Mesothelial cell of epicardium (in vitro differentiated cells): ENCODE measurements at regions not wholly inside any gene's neighbourhood (a gene's known extent, or its start where the extent isn't known, plus 50 kb on each side); places are given as distances from the start of the nearest gene placed in this dataset.
"Not testable (repeated sequence)": the region's sequence is repeated elsewhere in the genome, so short reads cannot be mapped to it uniquely, and the experiment has no call there.

ENCODE experiments used
- DNase-seq, 2 experiments: peaks; one replicate each; pipeline ENCODE4 v3.0.0; 2021; ENCODE audit warnings: low spot score in 2 of 2; ENCODE audit not compliant: unreplicated experiment in 2 of 2
- H3K27ac Mint-ChIP-seq: 2 replicates; pipeline ENCODE4 v1.8.0; 2021; ENCODE audit warnings: mixed read lengths
- H3K27me3 Mint-ChIP-seq: 2 replicates; pipeline ENCODE4 v1.8.0; 2021; ENCODE audit warnings: low read depth, mixed read lengths
- H3K36me3 Mint-ChIP-seq: 2 replicates; pipeline ENCODE4 v1.8.0; 2021; ENCODE audit warnings: mixed read lengths
- H3K4me1 Mint-ChIP-seq: 2 replicates; pipeline ENCODE4 v1.8.0; 2021; ENCODE audit warnings: mixed read lengths
- H3K4me3 Mint-ChIP-seq: 2 replicates; pipeline ENCODE4 v1.8.0; 2021; ENCODE audit warnings: mild to moderate bottlenecking, moderate library complexity, mixed read lengths
- H3K9me3 Mint-ChIP-seq: 2 replicates; pipeline ENCODE4 v1.8.0; 2021; ENCODE audit warnings: mixed read lengths
- CTCF ChIP-seq: fragments of 200-600 bp; sonication (generic); IDR thresholded peaks from one replicate; pipeline ENCODE4 v1.5.0; 2021; ENCODE audit warnings: antibody characterized with exemption; ENCODE audit not compliant: unreplicated experiment

- H3K9me3 Mint-ChIP-seq: peaks cover 17% of the 10 kb centered on the region
- no peaks in the 10 kb centered on the region for H3K4me1 Mint-ChIP-seq
These were observed 1894.9 kb upstream of the LRRTM1 start for GRCh38 chr2:82199493-82199852.

GRCh38 chr2:82198809-82199492, 1894.4 kb upstream of the LRRTM1 start:
- peaks cover 15% of the 10 kb centered on the region for H3K9me3 Mint-ChIP-seq
- H3K36me3 Mint-ChIP-seq: no peaks in the 10 kb centered on the region
- DNase-seq: no peak
- no peak overlapping the region for H3K4me3 Mint-ChIP-seq
- H3K4me1 Mint-ChIP-seq: no peaks in the 10 kb centered on the region
- TF ChIP-seq CTCF: no peak
- H3K27ac Mint-ChIP-seq: no peak overlapping the region
- H3K27me3 Mint-ChIP-seq: no peaks in the 10 kb centered on the region

More at GRCh38 chr2:82199493-82199852, 1894.9 kb upstream of the LRRTM1 start:
- no peak overlapping the region for H3K27ac Mint-ChIP-seq
- no peak overlapping the region for H3K4me3 Mint-ChIP-seq
- no peaks in the 10 kb centered on the region for H3K36me3 Mint-ChIP-seq
- no peak for DNase-seq
- H3K27me3 Mint-ChIP-seq: no peaks in the 10 kb centered on the region
- no peak for TF ChIP-seq CTCF

- Mint-ChIP-seq H3K9me3 (no peaks in the 10 kb centered on the region), H3K4me1 (no peaks in the 10 kb centered on the region), H3K27ac (no peak overlapping the region), H3K27me3 (no peaks in the 10 kb centered on the region), H3K4me3 (no peak overlapping the region), H3K36me3 (no peaks in the 10 kb centered on the region)
- no peak for TF ChIP-seq CTCF
- DNase-seq: no peak
These were observed 1877.7 kb upstream of the LRRTM1 start for GRCh38 chr2:82182270-82182669.

- H3K9me3 Mint-ChIP-seq, H3K4me1 Mint-ChIP-seq, H3K27me3 Mint-ChIP-seq, H3K36me3 Mint-ChIP-seq, H3K4me3 Mint-ChIP-seq, DNase-seq, H3K27ac Mint-ChIP-seq: not testable (repeated sequence)
These were observed 1870.7 kb upstream of the LRRTM1 start for GRCh38 chr2:82175210-82175609.

- DNase-seq: no peak
- Mint-ChIP-seq H3K4me1 (no peaks in the 10 kb centered on the region), H3K9me3 (peaks cover 4% of the 10 kb centered on the region), H3K27me3 (no peaks in the 10 kb centered on the region), H3K36me3 (no peaks in the 10 kb centered on the region), H3K27ac (no peak overlapping the region), H3K4me3 (no peak overlapping the region)
- TF ChIP-seq CTCF: no peak
These were observed 1867.9 kb upstream of the LRRTM1 start for GRCh38 chr2:82172483-82172882.

GRCh38 chr2:82169379-82169778, 1864.8 kb upstream of the LRRTM1 start:
- Mint-ChIP-seq H3K27ac (no peak overlapping the region), H3K36me3 (no peaks in the 10 kb centered on the region), H3K4me1 (no peaks in the 10 kb centered on the region), H3K27me3 (no peaks in the 10 kb centered on the region), H3K9me3 (no peaks in the 10 kb centered on the region), H3K4me3 (no peak overlapping the region)
- DNase-seq: no peak
- TF ChIP-seq CTCF: no peak
